ENCODE measurements at regions not wholly inside any gene's neighbourhood (a gene's known extent, or its start where the extent isn't known, plus 50 kb on each side); places are given as distances from the start of the nearest gene placed in this dataset.

DNA sequence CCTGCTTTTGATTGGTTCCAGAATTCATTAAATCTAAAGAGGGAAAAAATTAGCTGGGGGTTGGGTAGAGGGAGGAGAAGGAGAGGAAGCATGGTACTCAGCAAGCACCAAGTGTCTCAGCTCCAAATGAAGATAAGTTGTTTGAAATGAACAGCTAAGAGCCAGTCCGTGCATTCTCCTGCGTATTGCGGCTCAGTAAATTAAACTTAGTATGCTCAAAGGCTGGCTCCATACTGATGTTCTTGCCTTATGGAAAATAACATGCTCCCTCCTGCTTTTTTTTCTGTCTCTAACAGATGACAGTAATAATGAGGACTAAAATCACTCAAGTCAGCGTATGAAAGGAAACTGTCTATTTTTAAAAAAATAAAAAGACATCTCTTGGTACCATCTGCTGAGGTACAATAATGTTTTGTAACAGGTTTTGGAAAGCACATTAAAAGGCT, 161.0 kb downstream of the SPATA31D1 start:
- H3K4me1 Mint-ChIP-seq (ENCODE audit: low read depth) = no peaks in the 10 kb centered on the region
- no peaks in the 10 kb centered on the region for H3K36me3 Mint-ChIP-seq (ENCODE audit: low read depth)
- no peaks in the 10 kb centered on the region for H3K9me3 Mint-ChIP-seq
- no peaks in the 10 kb centered on the region for H3K27me3 Mint-ChIP-seq
- H3K27ac Mint-ChIP-seq = no peak overlapping the region
- no peak overlapping the region for H3K4me3 Mint-ChIP-seq
- intact Hi-C loops (cut with micrococcal nuclease) = no loop called here

DNA sequence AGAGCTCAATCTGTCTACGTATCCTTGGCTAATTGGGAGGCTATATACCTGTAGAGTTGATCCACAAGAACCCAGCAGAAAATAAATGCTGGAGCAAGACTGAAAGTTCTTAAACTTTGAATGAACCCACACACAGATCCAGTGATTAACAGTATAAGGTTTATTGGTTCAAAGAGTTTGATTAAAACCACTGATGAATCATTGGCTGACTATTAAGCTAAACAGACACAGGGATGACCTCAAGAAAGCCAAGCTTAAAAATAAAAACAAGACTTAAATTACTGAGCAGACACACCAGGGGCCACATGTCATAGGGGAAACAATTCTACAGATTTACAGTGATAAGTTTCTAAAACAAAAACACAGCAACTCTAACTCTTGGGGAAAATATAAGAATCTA, 163.6 kb downstream of the SPATA31D1 start:
- Mint-ChIP-seq H3K9me3 (no peaks in the 10 kb centered on the region), H3K4me3 (no peak overlapping the region), H3K36me3 (ENCODE audit: low read depth) (no peaks in the 10 kb centered on the region), H3K27ac (no peak overlapping the region), H3K4me1 (ENCODE audit: low read depth) (no peaks in the 10 kb centered on the region), H3K27me3 (no peaks in the 10 kb centered on the region)
- intact Hi-C loops (cut with micrococcal nuclease) = no loop called here

- intact Hi-C loops (cut with micrococcal nuclease) = no loop called here
- no peaks in the 10 kb centered on the region for H3K36me3 Mint-ChIP-seq (ENCODE audit: low read depth)
- no peaks in the 10 kb centered on the region for H3K27me3 Mint-ChIP-seq
- no peak overlapping the region for H3K27ac Mint-ChIP-seq
- no peaks in the 10 kb centered on the region for H3K9me3 Mint-ChIP-seq
- no peak overlapping the region for H3K4me3 Mint-ChIP-seq
- no peaks in the 10 kb centered on the region for H3K4me1 Mint-ChIP-seq (ENCODE audit: low read depth)
Measured at GRCh38 chr9:82153032-82153431, 164.5 kb downstream of the SPATA31D1 start.

DNA sequence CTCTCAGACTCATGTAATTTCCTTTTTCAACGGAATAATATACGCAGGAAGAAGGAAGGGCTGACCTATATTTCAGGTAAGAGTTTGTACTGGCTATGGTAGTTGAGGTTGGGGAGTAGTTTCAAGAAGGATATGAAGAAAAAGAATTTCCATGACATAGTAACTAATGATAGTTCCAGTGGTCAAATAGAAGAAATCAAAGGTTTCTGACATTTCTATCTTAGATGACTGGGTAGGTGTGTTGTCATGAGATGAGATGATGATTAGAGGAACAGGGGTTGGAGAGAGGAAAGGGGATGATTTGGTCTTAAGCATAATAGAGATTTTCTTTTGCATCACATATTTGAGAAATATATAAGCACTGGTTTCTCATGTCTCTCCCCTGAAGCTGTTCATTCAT, 166.0 kb downstream of the SPATA31D1 start:
- Mint-ChIP-seq H3K27me3 (no peaks in the 10 kb centered on the region), H3K27ac (no peak overlapping the region), H3K9me3 (no peaks in the 10 kb centered on the region), H3K4me1 (ENCODE audit: low read depth) (no peaks in the 10 kb centered on the region), H3K36me3 (ENCODE audit: low read depth) (no peaks in the 10 kb centered on the region), H3K4me3 (no peak overlapping the region)
- intact Hi-C loops (cut with micrococcal nuclease) = no loop called here

- intact Hi-C loops (cut with micrococcal nuclease) = no loop called here
- no peaks in the 10 kb centered on the region for H3K27me3 Mint-ChIP-seq
- no peaks in the 10 kb centered on the region for H3K4me1 Mint-ChIP-seq (ENCODE audit: low read depth)
- no peaks in the 10 kb centered on the region for H3K36me3 Mint-ChIP-seq (ENCODE audit: low read depth)
- no peak overlapping the region for H3K4me3 Mint-ChIP-seq
- H3K27ac Mint-ChIP-seq = no peak overlapping the region
- no peaks in the 10 kb centered on the region for H3K9me3 Mint-ChIP-seq
Measured at GRCh38 chr9:82161876-82162275, 173.3 kb downstream of the SPATA31D1 start.

DNA sequence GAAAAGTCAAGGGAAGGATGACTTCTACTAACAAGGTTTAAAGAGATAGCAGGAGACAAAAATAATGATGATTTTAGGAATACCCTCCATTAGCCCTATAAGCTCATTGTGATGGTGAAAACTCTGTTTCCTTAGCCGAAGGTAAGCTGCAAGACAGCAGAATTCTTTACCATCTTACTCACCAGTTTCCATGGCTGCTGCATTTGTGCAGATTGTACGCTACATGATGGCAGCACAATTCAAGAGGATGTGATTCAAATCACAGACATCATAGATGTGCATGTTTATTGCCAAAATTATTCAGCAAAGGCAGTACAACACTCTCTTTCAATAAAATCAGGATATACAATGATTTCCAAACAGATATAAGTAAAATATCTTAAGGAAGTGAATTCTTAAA, 175.6 kb downstream of the SPATA31D1 start:
- no peak overlapping the region for H3K27ac Mint-ChIP-seq

DNA sequence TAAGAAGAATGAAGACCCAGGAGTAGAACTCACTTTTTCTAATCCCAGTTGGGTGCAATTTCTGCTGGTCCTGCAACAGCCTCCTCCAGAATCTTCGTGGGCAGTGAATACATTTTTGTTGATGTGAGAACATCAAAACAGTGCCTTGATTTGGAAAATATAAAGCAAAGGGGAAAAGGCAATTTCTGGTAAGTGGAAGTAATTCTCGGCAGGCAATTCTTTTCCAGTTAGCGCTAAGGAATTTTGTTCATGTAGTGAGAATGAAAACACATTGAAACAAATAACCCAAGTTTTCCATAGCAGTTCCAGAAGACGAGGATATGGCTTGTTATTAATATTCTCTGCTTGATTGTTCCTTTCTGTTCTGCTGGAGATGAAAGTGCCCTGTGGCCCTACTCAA, 178.7 kb downstream of the SPATA31D1 start:
- intact Hi-C loops (cut with micrococcal nuclease) = no loop called here
- Mint-ChIP-seq H3K4me3 (no peak overlapping the region), H3K27ac (no peak overlapping the region), H3K9me3 (no peaks in the 10 kb centered on the region), H3K27me3 (no peaks in the 10 kb centered on the region), H3K36me3 (ENCODE audit: low read depth) (no peaks in the 10 kb centered on the region), H3K4me1 (ENCODE audit: low read depth) (no peaks in the 10 kb centered on the region)

More for the DNA sequence above, 175.6 kb downstream of the SPATA31D1 start:
- intact Hi-C loops (cut with micrococcal nuclease) = no loop called here
- H3K9me3 Mint-ChIP-seq = no peaks in the 10 kb centered on the region
- H3K4me3 Mint-ChIP-seq = no peak overlapping the region
- no peaks in the 10 kb centered on the region for H3K27me3 Mint-ChIP-seq
- no peaks in the 10 kb centered on the region for H3K36me3 Mint-ChIP-seq (ENCODE audit: low read depth)
- H3K4me1 Mint-ChIP-seq (ENCODE audit: low read depth) = no peaks in the 10 kb centered on the region

GRCh38 chr9:82168585-82168984, 180.0 kb downstream of the SPATA31D1 start:
- H3K27ac Mint-ChIP-seq = no peak overlapping the region
- intact Hi-C loops (cut with micrococcal nuclease) = no loop called here
- H3K4me1 Mint-ChIP-seq (ENCODE audit: low read depth) = no peaks in the 10 kb centered on the region
- no peaks in the 10 kb centered on the region for H3K9me3 Mint-ChIP-seq
- no peaks in the 10 kb centered on the region for H3K27me3 Mint-ChIP-seq
- H3K36me3 Mint-ChIP-seq (ENCODE audit: low read depth) = no peaks in the 10 kb centered on the region
- no peak overlapping the region for H3K4me3 Mint-ChIP-seq

- H3K4me1 Mint-ChIP-seq (ENCODE audit: low read depth) = no peaks in the 10 kb centered on the region
- H3K36me3 Mint-ChIP-seq (ENCODE audit: low read depth) = no peaks in the 10 kb centered on the region
- H3K27ac Mint-ChIP-seq = no peak overlapping the region
- intact Hi-C loops (cut with micrococcal nuclease) = no loop called here
- no peaks in the 10 kb centered on the region for H3K27me3 Mint-ChIP-seq
- no peak overlapping the region for H3K4me3 Mint-ChIP-seq
- H3K9me3 Mint-ChIP-seq = no peaks in the 10 kb centered on the region
Measured at GRCh38 chr9:82170866-82171265, 182.3 kb downstream of the SPATA31D1 start.

GRCh38 chr9:82171271-82171670, 182.7 kb downstream of the SPATA31D1 start:
- Mint-ChIP-seq H3K9me3 (no peaks in the 10 kb centered on the region), H3K4me3 (no peak overlapping the region), H3K27me3 (no peaks in the 10 kb centered on the region), H3K27ac (no peak overlapping the region), H3K36me3 (ENCODE audit: low read depth) (no peaks in the 10 kb centered on the region), H3K4me1 (ENCODE audit: low read depth) (no peaks in the 10 kb centered on the region)
- intact Hi-C loops (cut with micrococcal nuclease) = no loop called here

GRCh38 chr9:82180711-82181110, 192.1 kb downstream of the SPATA31D1 start:
- no peaks in the 10 kb centered on the region for H3K27me3 Mint-ChIP-seq
- no peaks in the 10 kb centered on the region for H3K9me3 Mint-ChIP-seq
- H3K4me1 Mint-ChIP-seq (ENCODE audit: low read depth) = no peaks in the 10 kb centered on the region
- no peak overlapping the region for H3K27ac Mint-ChIP-seq
- no peak overlapping the region for H3K4me3 Mint-ChIP-seq
- H3K36me3 Mint-ChIP-seq (ENCODE audit: low read depth) = no peaks in the 10 kb centered on the region
- intact Hi-C loops (cut with micrococcal nuclease) = no loop called here

DNA sequence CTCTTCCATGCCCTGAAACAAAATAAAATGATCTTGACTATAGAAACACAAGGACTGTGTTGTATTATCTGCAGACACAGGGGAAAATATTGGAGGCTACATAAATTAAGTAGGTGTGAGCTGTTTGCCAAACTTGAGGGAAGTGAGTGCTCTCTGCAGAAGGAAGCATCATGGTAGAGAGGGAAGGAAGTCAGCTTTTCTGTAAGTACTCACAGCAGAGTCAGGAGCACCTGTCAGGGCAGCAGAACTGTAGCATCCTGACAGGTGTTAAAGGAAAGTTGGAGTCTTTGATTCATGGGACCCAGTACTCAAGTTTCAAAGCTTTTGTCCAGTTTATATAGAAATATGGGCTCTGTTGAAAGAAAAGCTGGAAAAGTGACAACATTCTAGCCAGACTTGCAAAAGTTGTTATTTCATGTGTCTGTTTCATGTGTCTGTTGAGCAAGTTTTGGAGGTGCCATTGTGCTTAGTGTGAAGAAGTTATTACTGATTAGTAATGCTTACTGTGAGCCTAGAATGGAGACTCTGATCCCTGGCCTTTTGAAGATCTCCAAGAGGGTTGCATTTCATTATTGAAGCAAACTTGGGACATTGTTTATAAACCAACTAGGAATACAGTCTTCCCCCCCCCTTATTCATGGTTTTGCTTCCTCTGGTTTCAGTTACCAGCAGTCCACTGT, 194.7 kb downstream of the SPATA31D1 start:
- H3K27me3 Mint-ChIP-seq = no peaks in the 10 kb centered on the region
- no peak overlapping the region for H3K4me3 Mint-ChIP-seq
- no peak overlapping the region for H3K27ac Mint-ChIP-seq
- H3K9me3 Mint-ChIP-seq = no peaks in the 10 kb centered on the region
- H3K4me1 Mint-ChIP-seq (ENCODE audit: low read depth) = no peaks in the 10 kb centered on the region
- no peaks in the 10 kb centered on the region for H3K36me3 Mint-ChIP-seq (ENCODE audit: low read depth)
- intact Hi-C loops (cut with micrococcal nuclease) = no loop called here

DNA sequence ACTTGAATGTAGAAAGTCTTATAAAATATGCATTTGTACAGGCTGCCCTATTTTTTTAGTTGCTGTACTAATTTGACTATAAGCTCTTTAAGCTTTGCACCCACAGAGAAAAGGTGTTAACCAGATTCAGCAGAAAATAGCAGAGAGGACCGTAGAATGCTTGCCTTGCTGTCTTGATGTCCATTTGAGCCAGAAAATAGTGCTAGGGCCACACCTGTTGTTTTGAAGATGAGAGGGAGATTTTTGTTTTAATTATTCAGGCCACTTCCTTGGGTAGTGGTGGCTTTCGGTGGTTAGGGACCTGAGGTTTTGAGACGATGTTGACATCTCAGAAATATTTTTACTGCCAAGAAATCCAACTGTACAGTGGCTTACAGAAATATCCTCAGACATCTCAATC, 196.0 kb downstream of the SPATA31D1 start:
- no peaks in the 10 kb centered on the region for H3K9me3 Mint-ChIP-seq
- H3K4me1 Mint-ChIP-seq (ENCODE audit: low read depth) = no peaks in the 10 kb centered on the region
- no peak overlapping the region for H3K27ac Mint-ChIP-seq
- H3K27me3 Mint-ChIP-seq = no peaks in the 10 kb centered on the region
- no peaks in the 10 kb centered on the region for H3K36me3 Mint-ChIP-seq (ENCODE audit: low read depth)
- intact Hi-C loops (cut with micrococcal nuclease) = no loop called here
- H3K4me3 Mint-ChIP-seq = no peak overlapping the region

DNA sequence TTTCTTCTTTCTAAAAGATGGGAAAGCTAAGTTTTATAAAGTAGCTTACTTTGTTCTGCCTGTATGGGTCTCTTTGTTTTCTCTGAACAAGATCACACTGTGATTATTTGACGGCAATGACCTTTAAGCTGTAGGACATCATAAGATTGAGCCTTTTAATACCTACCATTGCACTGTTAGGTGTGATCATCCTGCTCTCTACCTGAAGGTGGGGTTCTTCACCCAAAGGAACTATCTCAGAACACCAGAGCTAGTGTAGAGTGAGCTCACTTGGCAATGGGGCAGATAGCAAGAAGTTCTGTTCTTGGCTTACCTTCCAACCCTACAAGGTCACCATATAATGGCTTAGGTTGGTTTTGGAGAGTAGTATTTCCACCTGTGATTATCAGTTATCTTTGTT, 200.2 kb downstream of the SPATA31D1 start:
- no peak overlapping the region for H3K27ac Mint-ChIP-seq
- no peaks in the 10 kb centered on the region for H3K36me3 Mint-ChIP-seq (ENCODE audit: low read depth)
- peaks cover 10% of the 10 kb centered on the region for H3K4me1 Mint-ChIP-seq (ENCODE audit: low read depth)
- intact Hi-C loops (cut with micrococcal nuclease) = no loop called here
- no peaks in the 10 kb centered on the region for H3K27me3 Mint-ChIP-seq
- H3K4me3 Mint-ChIP-seq = no peak overlapping the region
- peaks cover 7% of the 10 kb centered on the region for H3K9me3 Mint-ChIP-seq

- Mint-ChIP-seq H3K9me3 (peaks cover 23% of the 10 kb centered on the region), H3K36me3 (ENCODE audit: low read depth) (no peaks in the 10 kb centered on the region), H3K27me3 (no peaks in the 10 kb centered on the region), H3K27ac (no peak overlapping the region), H3K4me3 (no peak overlapping the region), H3K4me1 (ENCODE audit: low read depth) (peaks cover 10% of the 10 kb centered on the region)
- intact Hi-C loops (cut with micrococcal nuclease) = no loop called here
Measured at GRCh38 chr9:82191082-82191770, 202.7 kb downstream of the SPATA31D1 start.

Data from dendritic cell treated with granulocyte-macrophage colony-stimulating factor and Interleukin-4, amounts not matched to agents 40 ng/mL and 50 ng/mL, for 4 days (primary cell).